ENCODE measurements at regions not wholly inside any gene's neighbourhood (a gene's known extent, or its start where the extent isn't known, plus 50 kb on each side); places are given as distances from the start of the nearest gene placed in this dataset.

DNA sequence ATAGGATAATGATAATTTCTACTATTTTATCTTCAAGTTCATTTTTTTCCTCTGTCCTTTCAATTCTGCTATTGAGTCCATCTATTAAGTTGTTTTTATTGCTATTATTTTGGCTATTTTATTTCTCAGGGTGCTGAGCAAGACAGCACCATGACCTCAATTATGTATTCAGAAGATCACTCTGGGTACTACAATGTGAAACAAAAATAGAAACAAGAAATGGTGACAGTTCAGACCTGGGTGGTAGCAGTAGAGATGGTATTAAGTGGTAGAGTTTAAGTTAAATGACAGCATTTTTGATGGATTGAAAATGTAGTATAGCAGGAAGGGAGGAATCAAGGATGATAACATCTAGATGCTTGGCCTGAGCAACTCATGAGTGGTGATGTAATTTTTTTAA is 655.3 kb upstream of the PLXNA2 start:
- DNase-seq (ENCODE audit: low read depth in 2 of 2): no peak

DNA sequence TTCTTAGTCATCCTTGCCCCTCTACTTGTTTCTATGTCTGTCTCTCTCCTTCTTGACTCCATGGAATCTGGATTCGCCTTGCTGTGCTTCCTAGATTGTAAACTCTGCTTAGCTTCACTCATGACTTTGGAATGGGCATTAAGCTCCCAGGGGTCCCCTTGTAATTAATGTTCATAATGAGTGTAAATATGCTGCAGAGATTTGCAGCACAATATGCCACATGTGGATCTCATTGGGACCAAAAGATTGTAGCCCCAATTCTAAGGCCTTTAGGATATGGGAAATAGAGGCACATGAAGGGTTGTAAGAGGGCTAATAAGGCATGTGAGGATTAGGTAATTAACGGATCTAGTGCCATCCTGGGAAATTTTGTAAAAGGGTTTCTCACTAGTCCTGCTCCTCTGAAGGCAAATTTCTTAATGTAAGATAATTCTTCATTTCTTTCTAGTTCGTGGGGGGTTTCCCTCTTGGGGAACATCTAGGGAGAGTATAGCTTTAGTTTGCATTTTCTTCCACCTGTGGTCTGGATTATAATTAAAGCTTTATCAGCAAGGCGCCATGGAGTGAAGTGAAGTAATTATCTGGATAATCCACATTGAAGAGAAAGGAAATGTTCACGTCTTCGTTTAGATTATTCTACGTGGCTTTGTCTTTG is 659.2 kb upstream of the PLXNA2 start:
- DNase-seq (ENCODE audit: low read depth in 2 of 2): no peak

DNA sequence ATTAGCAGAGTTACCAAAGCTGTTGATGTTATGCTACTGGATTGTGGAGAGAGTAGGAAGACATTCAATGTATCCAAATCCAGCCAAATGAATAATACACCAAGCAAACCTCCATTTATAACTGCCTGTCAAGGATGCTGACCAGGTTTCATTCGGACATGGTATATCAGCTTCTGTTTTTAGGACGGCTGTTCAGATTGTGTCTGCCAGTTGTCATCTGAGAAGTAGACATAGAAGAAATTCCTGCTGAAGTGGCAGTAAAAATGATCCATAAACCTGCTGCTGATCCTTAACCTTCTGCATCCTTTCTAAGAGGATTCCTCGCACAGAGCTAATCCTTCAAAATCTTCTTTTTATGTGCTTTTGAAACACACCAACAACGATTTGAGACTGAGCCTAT is 663.6 kb upstream of the PLXNA2 start:
- DNase-seq (ENCODE audit: low read depth in 2 of 2): no peak

DNA sequence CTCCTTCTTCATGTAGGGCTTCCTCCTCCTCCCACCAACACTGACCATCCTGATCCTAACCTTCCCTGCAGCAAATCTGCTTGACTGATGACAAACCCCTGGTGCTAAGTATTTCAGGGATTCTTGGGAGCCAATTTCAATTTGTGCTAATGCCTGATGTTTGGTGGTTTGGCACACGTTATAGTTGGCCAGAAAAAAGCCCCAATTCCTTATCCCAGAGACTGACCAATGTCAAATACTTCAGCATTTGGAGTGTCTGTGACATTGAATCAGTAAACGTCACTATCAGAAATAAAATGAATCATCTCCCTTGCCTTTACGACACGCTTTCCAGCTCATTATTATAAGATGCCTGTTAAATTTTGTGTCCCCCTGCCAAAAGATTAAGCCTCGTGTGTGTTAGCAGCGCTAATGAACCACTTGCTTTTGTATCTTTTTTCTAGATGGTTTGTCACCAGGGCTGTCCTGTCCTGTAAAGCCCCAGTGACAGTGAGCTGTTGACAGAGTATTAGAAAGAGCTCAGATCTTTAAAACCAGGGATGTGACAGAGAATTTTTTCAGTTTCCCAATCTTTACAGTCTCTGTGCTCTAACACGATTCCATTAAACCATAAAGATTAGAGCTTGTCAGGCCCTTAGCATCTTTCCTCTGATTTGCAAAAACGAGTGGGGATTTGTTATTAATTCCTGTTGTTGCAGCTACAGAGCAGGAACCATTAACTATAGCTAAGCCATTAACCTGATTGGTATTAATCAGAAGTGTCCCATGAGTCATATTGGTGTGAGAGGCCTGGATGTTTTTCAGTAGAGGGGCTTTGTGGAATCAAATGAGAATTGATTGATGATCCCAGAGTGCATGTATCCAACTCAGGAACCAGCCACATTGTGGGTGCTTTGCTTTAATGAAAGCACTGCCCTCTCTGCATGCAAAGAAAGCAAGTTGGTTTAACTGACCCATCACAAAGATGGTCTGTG is 665.1 kb upstream of the PLXNA2 start:
- no peak for DNase-seq (ENCODE audit: low read depth in 2 of 2)

DNA sequence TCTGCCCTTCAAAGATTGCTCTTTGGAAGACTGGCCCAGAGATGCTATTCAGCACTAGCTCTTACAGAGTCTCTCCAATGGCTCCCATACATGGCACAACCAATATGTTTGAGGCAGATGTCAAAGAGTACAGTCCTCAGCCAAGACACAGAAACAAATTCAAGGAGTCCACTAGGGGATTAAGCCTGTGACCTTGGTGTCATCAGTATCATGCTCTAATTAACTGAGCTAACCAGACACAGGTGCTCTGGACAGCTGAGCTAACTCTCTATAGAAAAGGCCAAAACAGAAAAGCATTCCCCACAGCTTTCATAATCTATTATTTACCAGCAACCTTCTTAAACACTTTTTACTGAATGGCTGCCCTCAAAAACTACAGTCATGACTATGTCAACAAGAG is 666.0 kb upstream of the PLXNA2 start:
- no peak for DNase-seq (ENCODE audit: low read depth in 2 of 2)

DNA sequence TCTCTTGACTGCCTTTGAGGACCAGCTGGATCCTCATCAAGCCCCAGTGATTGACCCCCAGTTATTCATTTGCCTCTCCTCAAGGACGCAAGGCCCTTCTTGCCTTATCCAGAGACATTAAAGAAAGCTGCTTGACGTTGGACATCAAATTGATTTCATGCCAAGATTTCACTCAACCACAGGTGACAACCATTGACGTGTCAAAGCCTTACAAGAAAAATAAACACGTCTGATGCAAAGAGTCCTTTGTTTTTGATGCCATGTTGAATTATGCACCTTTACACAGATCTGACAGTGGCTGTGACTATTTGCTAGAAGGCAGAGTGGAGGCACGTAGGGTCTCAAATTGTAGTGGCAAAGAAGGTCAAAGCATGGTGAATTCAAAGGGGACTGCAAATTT is 666.2 kb upstream of the CAMK1G start:
- DNase-seq (ENCODE audit: low read depth in 2 of 2): no peak

DNA sequence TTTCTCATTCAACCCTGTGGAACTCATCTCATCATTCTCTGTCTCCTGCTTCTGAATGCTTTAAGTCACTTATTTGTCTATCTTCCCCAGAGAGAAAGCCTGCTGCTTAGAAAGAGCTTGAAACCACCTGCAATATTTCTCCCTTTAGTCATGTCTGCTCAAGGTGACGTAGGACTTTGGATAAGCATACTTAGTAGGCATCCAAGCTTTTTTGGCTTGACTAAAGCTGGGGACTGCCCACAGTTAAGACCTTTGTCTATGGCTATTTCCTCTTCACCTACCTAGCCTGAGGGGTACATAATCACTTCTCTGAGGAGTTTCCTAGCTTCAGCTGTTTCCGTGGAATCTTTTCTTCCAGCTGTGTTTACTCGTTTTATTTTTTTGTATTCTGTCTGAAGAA is 665.8 kb upstream of the CAMK1G start:
- no peak for DNase-seq (ENCODE audit: low read depth in 2 of 2)

DNA sequence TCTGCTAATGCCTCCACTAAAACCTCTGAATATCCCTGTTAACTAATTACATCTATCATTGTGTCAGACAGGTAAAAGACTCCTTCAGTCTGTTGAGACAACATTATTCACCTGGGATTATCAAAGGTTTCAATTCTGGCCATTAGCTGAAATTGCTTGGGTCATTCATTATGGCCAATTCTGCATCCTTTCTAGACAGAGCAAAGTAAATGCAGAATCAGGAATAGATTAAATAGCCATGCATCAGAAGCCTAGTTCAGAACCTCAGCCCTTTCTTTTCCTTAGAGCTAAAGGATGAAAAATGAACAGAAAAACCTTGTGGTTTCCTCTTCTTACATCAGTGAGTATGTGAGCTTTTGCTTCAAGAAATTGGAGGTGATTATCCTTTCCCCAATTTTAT is 665.4 kb upstream of the CAMK1G start:
- no peak for DNase-seq (ENCODE audit: low read depth in 2 of 2)

DNA sequence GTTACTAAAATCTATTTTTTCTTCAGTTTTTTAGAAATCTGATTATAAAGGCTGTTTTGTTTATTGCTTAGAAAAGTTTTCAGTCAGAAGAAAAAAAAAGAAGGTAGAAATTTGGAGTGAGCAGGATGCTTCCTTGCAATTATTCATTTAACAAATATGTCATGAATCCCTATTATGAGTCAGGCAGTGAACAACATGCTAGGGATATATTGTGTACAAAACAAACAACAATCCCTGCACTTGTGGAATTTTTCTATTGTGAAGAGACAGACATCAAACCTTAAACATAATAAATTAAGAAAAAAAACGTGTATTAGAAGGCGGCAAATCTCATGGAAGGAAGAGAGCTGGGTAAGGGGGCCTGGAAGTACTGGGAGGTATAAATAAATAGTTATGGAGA is 664.1 kb upstream of the CAMK1G start:
- DNase-seq (ENCODE audit: low read depth in 2 of 2): no peak

DNA sequence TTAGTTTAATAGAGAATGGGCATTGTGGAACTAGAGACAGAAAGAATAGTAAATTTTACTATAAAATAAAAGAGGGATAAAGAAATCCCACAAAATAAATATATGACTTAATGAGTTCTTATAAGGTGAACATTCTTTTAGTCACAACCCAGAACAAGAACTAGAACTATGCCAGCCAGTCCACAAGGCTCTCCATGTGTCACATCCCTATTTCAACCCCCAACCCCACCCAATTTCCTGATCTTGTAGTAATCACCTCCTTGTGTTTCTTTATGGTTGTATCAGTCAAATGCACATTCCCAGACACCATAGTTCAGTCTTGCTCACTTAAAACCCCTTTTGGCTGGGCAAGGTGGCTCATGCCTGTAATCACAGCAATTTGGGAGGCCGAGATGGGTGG is 662.3 kb upstream of the CAMK1G start:
- no peak for DNase-seq (ENCODE audit: low read depth in 2 of 2)

DNA sequence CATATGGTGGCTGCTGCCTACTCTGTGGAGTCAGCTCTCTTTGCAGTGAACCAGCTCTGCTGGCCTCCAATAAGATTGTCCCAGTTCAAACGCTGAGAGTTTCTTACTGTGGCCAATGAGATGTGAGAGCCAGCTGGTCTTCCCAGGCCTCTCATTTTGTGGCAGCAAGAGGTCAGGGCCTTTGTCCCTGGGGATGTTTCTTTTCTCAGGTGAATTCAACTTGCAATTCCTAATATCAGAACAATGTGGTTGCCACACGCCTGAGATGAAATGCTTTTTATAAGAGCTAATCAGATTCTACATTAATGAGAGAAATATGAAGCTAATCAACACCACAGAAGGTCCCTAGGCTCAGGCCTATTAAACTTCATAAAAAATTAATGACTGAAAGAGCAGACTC is 660.1 kb upstream of the CAMK1G start:
- DNase-seq (ENCODE audit: low read depth in 2 of 2): no peak

DNA sequence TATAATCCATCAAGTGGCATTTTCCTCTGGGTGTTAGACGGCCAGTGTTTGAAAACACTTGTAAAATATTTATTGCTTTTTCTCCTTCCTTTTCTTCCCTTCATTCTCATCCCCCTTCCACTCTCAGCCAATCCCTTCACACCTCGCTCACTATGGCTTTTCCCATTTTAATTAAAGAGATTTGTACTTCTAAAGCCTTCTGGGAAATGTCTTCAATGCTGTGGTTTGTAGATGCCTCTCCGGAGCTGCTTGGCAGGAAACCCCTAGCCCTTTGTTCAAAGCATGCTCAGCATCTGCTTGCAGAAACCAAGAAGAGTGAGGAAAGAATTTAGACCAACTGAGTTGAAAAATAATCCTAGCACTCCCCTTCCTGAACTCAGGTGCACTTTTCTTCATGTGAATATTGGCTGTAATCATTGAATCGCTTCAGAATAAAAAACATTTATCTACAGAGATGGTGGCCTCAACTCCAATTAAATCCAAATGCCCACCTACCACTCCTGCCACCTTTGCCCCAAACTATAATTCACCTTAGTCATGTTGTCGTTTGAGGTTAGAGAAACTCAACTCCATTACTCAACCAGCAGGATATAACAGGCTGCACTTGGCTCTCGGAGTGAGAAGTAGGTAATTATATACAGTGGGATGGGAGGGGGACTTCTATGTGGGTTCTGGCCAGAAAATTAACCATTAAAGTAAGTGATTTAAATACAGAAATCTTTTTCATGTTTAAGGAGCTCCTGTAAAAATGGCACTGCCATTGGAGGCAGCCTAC is 659.4 kb upstream of the CAMK1G start:
- DNase-seq (ENCODE audit: low read depth in 2 of 2): no peak

DNA sequence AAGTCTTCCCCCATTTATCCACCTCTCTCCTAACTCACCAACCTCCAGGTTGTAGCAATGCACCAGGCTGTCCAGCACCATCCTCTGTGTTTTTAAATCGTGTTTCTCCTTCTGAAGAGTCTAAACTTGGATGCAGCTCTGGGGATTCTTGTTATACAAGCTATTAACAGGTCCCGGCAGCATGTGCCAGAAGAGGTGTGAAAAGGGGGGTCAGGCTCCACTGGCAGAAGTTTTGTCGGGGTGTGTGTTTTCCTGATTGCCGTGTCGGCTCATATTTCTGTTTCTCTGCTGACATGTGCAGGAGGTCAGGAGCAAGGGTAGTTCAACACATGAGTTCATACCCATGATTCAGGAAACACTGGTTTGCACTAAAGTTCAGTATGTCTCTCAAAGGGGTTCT is 658.6 kb upstream of the CAMK1G start:
- no peak for DNase-seq (ENCODE audit: low read depth in 2 of 2)

DNA sequence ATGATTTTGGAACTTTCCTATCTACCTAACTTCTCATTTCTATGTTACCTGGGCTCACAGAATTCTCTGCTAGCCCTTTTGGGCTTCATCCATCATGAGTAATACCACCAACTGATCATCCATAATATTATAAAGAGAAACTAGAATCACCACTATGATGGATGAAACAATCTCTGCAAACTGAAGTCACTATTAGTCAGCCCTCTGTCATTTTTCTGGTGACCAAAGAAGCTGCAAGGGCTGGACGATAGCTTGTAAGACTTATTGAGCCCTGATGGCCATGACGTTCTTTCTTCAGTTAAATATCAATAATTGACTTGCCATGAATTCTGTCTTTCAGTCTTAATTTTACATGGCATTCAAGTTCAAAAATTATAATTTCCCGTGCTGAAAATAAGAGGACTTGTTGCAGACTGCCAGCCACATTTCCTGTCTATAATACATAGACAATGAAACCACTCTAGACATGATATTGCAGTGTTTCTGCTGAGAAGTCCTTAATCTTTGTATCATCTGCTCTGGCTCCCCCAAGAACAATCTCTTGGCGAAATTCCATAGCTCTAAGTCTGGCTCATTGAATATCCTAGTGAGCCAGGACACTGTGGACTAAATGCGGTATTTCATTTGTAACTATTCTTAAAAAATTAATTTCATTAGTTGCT is 655.0 kb upstream of the CAMK1G start:
- no peak for DNase-seq (ENCODE audit: low read depth in 2 of 2)

DNA sequence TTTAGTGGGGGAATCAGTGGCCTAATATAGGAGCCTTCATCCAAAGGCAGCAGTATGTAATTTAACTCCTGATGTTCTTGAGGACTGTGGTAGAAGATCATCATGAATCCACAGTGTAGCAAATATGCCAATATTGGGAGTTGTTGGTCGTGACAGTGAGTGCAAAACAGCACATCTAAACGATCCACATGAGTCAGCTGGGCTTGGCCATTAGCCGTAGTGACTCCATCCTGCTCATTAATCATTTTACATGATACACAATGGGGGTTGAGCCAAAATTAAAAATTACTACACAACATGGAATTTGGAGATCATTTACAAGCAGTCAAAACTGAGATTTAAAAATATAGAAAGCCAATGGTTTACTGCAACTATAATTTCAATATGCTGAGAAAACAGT is 653.9 kb upstream of the CAMK1G start:
- no peak for DNase-seq (ENCODE audit: low read depth in 2 of 2)

DNA sequence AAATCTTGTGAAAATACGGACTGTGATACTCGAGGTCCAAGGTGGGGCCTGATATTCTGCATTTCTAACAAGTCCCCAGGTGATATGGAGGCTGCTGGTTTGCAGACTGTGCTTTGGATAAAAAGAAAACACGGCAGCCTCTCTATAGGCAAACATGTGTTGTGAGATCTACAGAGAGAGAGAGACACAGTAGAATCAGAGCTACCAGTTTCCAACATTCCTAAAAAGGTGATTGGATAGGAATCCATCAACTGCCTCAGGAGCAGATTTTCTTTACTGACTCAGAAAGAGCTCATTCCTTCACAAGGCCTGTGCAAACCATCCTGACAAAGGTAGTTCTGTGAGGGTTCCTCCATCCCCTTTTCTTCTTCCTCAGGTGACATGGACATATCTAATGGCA is 651.6 kb upstream of the CAMK1G start:
- no peak for DNase-seq (ENCODE audit: low read depth in 2 of 2)

DNA sequence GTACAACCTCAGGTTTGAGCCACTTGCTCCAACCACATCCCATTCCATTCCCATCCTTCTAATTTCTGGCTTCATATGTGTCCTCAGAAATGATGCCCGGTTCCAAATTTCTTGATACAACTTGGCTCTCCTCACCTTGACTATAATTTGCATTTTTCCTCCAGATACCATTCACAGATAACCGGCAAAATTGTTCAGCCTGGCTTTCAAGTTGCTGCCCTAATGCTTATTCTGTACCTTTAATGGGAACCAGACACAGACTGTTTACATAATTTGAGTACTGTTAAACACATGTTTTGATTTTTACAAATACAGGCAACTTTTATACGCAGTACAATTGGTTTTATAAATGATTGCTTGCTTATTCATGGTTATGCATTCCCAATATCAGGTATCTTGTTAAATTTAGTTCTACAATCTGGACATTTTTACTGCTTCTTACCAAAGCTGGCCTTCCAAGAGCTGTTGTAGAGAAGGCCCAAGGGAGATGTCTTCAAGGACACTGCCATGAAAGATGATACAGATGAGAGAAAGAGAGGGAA is 649.5 kb upstream of the CAMK1G start:
- no peak for DNase-seq (ENCODE audit: low read depth in 2 of 2)

DNA sequence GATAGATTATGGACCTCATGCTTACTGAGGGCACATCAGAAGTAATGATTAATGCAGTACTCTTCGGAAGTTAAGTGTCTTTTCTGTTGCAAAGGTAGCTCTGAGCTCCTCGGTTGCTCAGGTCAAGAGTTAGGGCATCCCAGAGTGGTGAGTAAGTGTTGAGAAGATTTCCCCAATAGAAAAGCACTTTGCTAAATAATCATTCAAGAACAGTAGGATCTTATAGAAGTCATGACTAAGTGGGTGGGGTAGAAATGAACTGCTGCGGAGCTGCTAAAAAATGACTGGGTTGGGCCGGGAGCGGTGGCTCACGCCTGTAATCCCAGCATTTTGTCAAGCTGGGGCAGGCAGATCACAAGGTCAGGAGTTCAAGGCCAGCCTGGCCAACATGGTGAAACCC is 648.6 kb upstream of the CAMK1G start:
- DNase-seq (ENCODE audit: low read depth in 2 of 2): no peak

DNA sequence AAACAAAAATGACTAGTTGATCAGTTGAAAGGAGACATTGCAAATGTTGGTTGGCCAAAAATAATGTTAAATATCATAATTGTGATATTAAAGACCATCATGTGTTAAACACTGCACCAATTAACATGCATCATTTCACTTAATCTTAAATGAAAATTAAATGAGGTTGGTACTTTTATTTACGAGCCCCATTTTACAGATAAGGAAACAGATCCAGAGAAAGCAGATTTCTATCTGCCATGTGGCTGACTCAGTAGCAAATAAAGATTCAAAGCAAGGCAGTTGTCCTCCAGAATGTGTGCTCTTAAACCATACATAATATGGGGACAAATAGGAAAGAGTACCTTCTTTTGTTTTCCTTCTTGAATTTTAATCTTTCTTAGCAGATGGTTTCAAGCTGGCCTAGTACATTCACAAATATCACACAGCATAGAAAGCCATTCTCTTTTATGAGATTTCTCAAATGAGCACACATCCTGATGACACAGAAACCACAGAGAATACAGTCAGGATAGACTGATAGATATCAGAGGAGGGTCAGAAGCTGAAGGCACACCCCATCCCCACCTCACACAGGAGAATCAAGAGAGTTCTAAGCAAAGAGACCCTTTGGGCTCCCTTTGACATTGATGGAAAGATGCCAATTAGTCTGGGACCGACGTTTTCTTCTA is 647.9 kb upstream of the CAMK1G start:
- DNase-seq (ENCODE audit: low read depth in 2 of 2): no peak

DNA sequence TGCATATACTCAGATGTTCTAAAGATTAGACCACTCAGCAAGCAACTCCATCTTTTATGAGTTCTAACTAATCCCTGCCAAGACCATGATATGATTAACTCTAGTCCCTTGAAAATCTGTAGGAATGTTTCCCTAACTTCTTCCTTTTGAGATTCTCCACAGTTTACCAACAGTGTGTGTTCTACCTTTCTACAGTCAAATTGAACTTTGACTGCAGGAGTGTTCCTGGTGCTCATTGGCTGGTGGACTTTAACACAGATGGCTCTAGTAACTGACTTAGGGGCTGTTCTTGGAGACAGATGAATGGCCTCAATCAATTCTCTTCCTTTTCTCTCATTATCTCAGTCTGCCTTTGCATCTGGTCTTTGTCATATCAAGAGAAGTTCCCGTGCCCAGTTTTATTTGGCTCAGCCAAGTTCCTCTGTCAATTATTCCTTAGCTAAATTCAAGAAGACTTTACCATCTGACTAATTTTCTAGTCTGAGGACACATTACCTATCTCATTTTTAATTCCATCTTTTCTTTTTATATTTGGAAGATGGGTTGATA is 643.9 kb upstream of the CAMK1G start:
- no peak for DNase-seq (ENCODE audit: low read depth in 2 of 2)
